Mammary epithelial cell (primary cell): ENCODE measurements at regions not wholly inside any gene's neighbourhood (a gene's known extent, or its start where the extent isn't known, plus 50 kb on each side); places are given as distances from the start of the nearest gene placed in this dataset.

Experiments
- CTCF ChIP-seq, 2 donors: IDR thresholded peaks in 1 of 2; conservative IDR thresholded peaks in 1 of 2; 2 replicates each; pipeline ENCODE4 v1.5.1; 2011 to 2012; ENCODE audit warnings: inconsistent platforms in 2 of 2, low read length in 2 of 2, mild to moderate bottlenecking in 2 of 2, control low read depth in 1 of 2, low read depth in 1 of 2; ENCODE audit not compliant: insufficient read depth in 1 of 2; ENCODE audit errors: extremely low read depth in 1 of 2
- EZH2 ChIP-seq: IDR thresholded peaks from 2 replicates; pipeline ENCODE4 v1.6.1; 2012; ENCODE audit warnings: low read length, inconsistent platforms, borderline replicate concordance

DNA sequence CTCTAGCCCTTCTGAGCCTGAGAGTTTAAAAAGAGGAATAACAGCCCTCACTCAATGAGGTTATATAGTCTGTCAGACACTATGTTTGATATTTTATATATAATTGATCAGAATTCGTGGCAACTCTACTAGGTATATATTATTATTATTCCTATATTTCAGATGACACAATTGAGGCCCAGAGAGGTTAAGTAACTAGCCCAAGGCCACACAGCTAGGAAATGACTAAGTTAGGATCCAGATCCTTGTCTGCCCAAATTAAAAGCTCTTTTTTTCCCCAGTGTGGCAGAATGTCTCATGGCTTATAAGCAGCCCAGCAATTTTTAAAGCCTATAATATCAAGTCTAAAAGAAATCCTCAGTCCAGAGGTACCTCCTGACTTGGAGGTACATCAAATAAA lies 1119.9 kb upstream of the AUTS2 start:
- TF ChIP-seq CTCF (conservative IDR thresholded peaks at IDR 0.05 in 1 of 2, IDR thresholded peaks at IDR 0.05 in 1 of 2; ENCODE audit: extremely low read depth in 1 of 2, insufficient read depth in 1 of 2, low read depth in 1 of 2, low read length in 2 of 2) (no peak), EZH2 (no peak)
